ENCODE measurements at regions not wholly inside any gene's neighbourhood (a gene's known extent, or its start where the extent isn't known, plus 50 kb on each side); places are given as distances from the start of the nearest gene placed in this dataset.
"Not testable (repeated sequence)": the region's sequence is repeated elsewhere in the genome, so short reads cannot be mapped to it uniquely, and the experiment has no call there.

GRCh38 chr19:20271215-20271926 is 104.4 kb downstream of the ZNF486 start:
- Histone ChIP-seq H3K4me1 (ENCODE audit: control insufficient read depth in 2 of 2, insufficient read depth in 1 of 2, low read depth in 1 of 2, low read length in 2 of 2) (no peaks in the 10 kb centered on the region), H3K9ac (ENCODE audit: low read depth, low read length, poor library complexity) (no peak overlapping the region), H2BK15ac (ENCODE audit: low read length) (no peak overlapping the region)

DNA sequence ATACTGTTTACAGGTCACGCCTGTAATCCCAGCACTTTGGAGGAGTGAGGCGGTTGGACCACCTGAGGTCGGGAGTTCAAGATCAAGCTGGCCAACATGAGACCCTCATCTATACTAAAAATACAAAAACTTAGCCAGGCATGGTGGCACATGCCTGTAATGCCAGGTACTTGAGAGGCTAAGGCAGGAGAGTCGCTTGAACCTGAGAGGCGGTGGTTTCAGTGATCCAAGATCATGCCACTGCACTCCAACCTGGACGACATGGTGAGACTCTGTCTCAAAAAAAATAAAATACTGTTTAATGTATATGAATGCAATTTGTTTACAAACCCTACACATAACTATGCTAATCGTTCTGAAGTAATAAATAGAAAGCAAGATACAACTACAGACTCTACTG is 102.4 kb downstream of the ZNF486 start:
- DNase-seq (ENCODE audit: low spot score) = no peak
- H3K23ac ChIP-seq (ENCODE audit: low read depth, low read length, poor library complexity) = no peak overlapping the region
- no peak overlapping the region for H4K91ac ChIP-seq (ENCODE audit: low read depth, low read length, poor library complexity)
- H2AFZ ChIP-seq (ENCODE audit: low read length) = no peak overlapping the region
- no peak overlapping the region for H3K18ac ChIP-seq (ENCODE audit: low read length)
- H3K9me3 ChIP-seq (replicated peaks in 1 of 2; ENCODE audit: control insufficient read depth in 2 of 2, insufficient read depth in 1 of 2, low read depth in 1 of 2, low read length in 2 of 2) = no peaks in the 10 kb centered on the region
- H2BK15ac ChIP-seq (ENCODE audit: low read length) = no peak overlapping the region
- H3K4me1 ChIP-seq (ENCODE audit: control insufficient read depth in 2 of 2, insufficient read depth in 1 of 2, low read depth in 1 of 2, low read length in 2 of 2) = no peaks in the 10 kb centered on the region
- H3K4me2 ChIP-seq (ENCODE audit: insufficient read depth, low read length, poor library complexity, severe bottlenecking) = no peak overlapping the region
- H3K9ac ChIP-seq (ENCODE audit: low read depth, low read length, poor library complexity) = no peak overlapping the region
- H3K36me3 ChIP-seq (replicated peaks in 1 of 2; ENCODE audit: control insufficient read depth in 2 of 2, insufficient read depth in 2 of 2, low read length in 2 of 2) = no peaks in the 10 kb centered on the region
- H2BK12ac ChIP-seq (ENCODE audit: low read length) = no peak overlapping the region
- H3K27me3 ChIP-seq (ENCODE audit: control insufficient read depth in 3 of 3, insufficient read depth in 3 of 3, low read depth in 1 of 3, low read length in 3 of 3) = no peaks in the 10 kb centered on the region
- H3K14ac ChIP-seq (ENCODE audit: low read length) = no peak overlapping the region
- no peak overlapping the region for H4K8ac ChIP-seq (ENCODE audit: low read depth, low read length)
- H2BK120ac ChIP-seq (ENCODE audit: low read depth, low read length) = no peak overlapping the region
- H3K79me1 ChIP-seq (ENCODE audit: low read depth, low read length) = no peaks in the 10 kb centered on the region
- no peak overlapping the region for H3K4me3 ChIP-seq (ENCODE audit: low read length in 2 of 2)
- no peak overlapping the region for H3K4ac ChIP-seq (ENCODE audit: low read length)
- no peak overlapping the region for H3K27ac ChIP-seq (replicated peaks; ENCODE audit: low read length)
- WGBS, 2 donors (ENCODE audit: extremely low coverage in 2 of 2, insufficient read length in 2 of 2, insufficient replicate concordance in 1 of 2) = no CpG with 5 or more reads among the region's 7 CpGs
- no peak overlapping the region for H2AK5ac ChIP-seq (ENCODE audit: low read depth, low read length)
- H2BK5ac ChIP-seq (ENCODE audit: low read length) = no peak overlapping the region

More at GRCh38 chr19:20271215-20271926, 104.4 kb downstream of the ZNF486 start:
- Histone ChIP-seq H3K23ac (ENCODE audit: low read depth, low read length, poor library complexity) (no peak overlapping the region), H2AK5ac (ENCODE audit: low read depth, low read length) (no peak overlapping the region), H2BK12ac (ENCODE audit: low read length) (no peak overlapping the region), H4K8ac (ENCODE audit: low read depth, low read length) (no peak overlapping the region), H4K91ac (ENCODE audit: low read depth, low read length, poor library complexity) (no peak overlapping the region), H3K27me3 (ENCODE audit: control insufficient read depth in 3 of 3, insufficient read depth in 3 of 3, low read depth in 1 of 3, low read length in 3 of 3) (no peaks in the 10 kb centered on the region), H3K79me1 (ENCODE audit: low read depth, low read length) (no peaks in the 10 kb centered on the region), H3K4ac (ENCODE audit: low read length) (no peak overlapping the region), H3K27ac (replicated peaks; ENCODE audit: low read length) (no peak overlapping the region), H3K4me2 (ENCODE audit: insufficient read depth, low read length, poor library complexity, severe bottlenecking) (no peak overlapping the region), H3K18ac (ENCODE audit: low read length) (no peak overlapping the region), H2AFZ (ENCODE audit: low read length) (no peak overlapping the region), H2BK120ac (ENCODE audit: low read depth, low read length) (no peak overlapping the region), H3K9me3 (replicated peaks in 1 of 2; ENCODE audit: control insufficient read depth in 2 of 2, insufficient read depth in 1 of 2, low read depth in 1 of 2, low read length in 2 of 2) (no peaks in the 10 kb centered on the region), H3K14ac (ENCODE audit: low read length) (no peak overlapping the region), H2BK5ac (ENCODE audit: low read length) (no peak overlapping the region), H3K36me3 (replicated peaks in 1 of 2; ENCODE audit: control insufficient read depth in 2 of 2, insufficient read depth in 2 of 2, low read length in 2 of 2) (no peaks in the 10 kb centered on the region), H3K4me3 (ENCODE audit: low read length in 2 of 2) (no peak overlapping the region)
- DNase-seq (ENCODE audit: low spot score) = no peak
- WGBS, 2 donors (ENCODE audit: extremely low coverage in 2 of 2, insufficient read length in 2 of 2, insufficient replicate concordance in 1 of 2) = no CpG with 5 or more reads among the region's 12 CpGs

DNA sequence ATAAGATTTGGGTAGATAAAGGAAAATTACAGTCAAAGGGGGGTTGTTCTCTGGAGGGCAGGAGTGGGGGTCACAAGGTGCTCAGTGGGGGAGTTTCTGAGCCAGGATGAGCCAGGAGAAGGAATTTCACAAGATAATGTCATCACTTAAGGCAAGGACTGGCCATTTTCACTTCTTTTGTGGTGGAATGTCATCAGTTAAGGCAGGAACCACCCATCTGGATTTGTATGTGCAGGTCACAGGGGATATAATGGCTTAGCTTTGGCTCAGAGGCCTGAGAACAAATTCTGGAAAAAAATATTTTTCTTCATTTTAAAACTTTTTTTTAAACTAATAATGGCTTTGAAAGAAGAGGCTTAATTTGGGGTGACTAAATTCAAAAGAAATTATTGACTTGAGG is 94.5 kb downstream of the ZNF486 start:
- not testable (repeated sequence) for H2AFZ ChIP-seq (ENCODE audit: low read length); H3K4ac ChIP-seq (ENCODE audit: low read length)

DNA sequence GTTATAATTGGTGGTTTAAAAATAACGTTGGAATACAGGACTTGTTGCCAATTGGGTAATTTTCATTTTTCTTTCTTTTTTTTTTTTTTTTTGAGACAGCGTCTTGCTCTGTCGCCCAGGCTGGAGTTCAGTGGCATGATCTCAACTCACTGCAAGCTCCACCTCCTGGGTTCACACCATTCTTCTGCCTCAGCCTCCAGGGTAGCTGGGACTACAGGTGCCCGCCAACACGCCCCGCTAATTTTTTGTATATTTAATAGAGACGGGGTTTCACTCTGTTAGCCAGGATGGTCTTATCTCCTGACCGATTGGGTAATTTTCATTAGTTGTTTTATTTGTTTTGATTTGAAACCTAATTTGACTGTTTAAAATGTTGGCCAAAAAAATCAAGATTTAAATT is 93.7 kb downstream of the ZNF486 start:
- not testable (repeated sequence) for H3K27ac ChIP-seq (replicated peaks; ENCODE audit: low read length)
- WGBS, 2 donors (ENCODE audit: extremely low coverage in 2 of 2, insufficient read length in 2 of 2, insufficient replicate concordance in 1 of 2) = no CpG with 5 or more reads among the region's 8 CpGs

More for the DNA sequence above, 94.5 kb downstream of the ZNF486 start:
- H3K27me3 ChIP-seq (ENCODE audit: control insufficient read depth in 3 of 3, insufficient read depth in 3 of 3, low read depth in 1 of 3, low read length in 3 of 3); H4K8ac ChIP-seq (ENCODE audit: low read depth, low read length); H3K4me3 ChIP-seq (ENCODE audit: low read length in 2 of 2); H3K14ac ChIP-seq (ENCODE audit: low read length); H2BK120ac ChIP-seq (ENCODE audit: low read depth, low read length); H3K36me3 ChIP-seq (replicated peaks in 1 of 2; ENCODE audit: control insufficient read depth in 2 of 2, insufficient read depth in 2 of 2, low read length in 2 of 2); H3K4me2 ChIP-seq (ENCODE audit: insufficient read depth, low read length, poor library complexity, severe bottlenecking); H3K9me3 ChIP-seq (replicated peaks in 1 of 2; ENCODE audit: control insufficient read depth in 2 of 2, insufficient read depth in 1 of 2, low read depth in 1 of 2, low read length in 2 of 2); H3K79me1 ChIP-seq (ENCODE audit: low read depth, low read length); H2AK5ac ChIP-seq (ENCODE audit: low read depth, low read length); H3K27ac ChIP-seq (replicated peaks; ENCODE audit: low read length); H2BK12ac ChIP-seq (ENCODE audit: low read length); H2BK15ac ChIP-seq (ENCODE audit: low read length); DNase-seq (ENCODE audit: low spot score); H3K23ac ChIP-seq (ENCODE audit: low read depth, low read length, poor library complexity); H3K18ac ChIP-seq (ENCODE audit: low read length); H3K4me1 ChIP-seq (ENCODE audit: control insufficient read depth in 2 of 2, insufficient read depth in 1 of 2, low read depth in 1 of 2, low read length in 2 of 2); H2BK5ac ChIP-seq (ENCODE audit: low read length); H3K9ac ChIP-seq (ENCODE audit: low read depth, low read length, poor library complexity); H4K91ac ChIP-seq (ENCODE audit: low read depth, low read length, poor library complexity): not testable (repeated sequence)

More for the DNA sequence above, 93.7 kb downstream of the ZNF486 start:
- H3K4me3 ChIP-seq (ENCODE audit: low read length in 2 of 2); H2BK5ac ChIP-seq (ENCODE audit: low read length); DNase-seq (ENCODE audit: low spot score); H3K9me3 ChIP-seq (replicated peaks in 1 of 2; ENCODE audit: control insufficient read depth in 2 of 2, insufficient read depth in 1 of 2, low read depth in 1 of 2, low read length in 2 of 2); H3K23ac ChIP-seq (ENCODE audit: low read depth, low read length, poor library complexity); H2BK15ac ChIP-seq (ENCODE audit: low read length); H3K27me3 ChIP-seq (ENCODE audit: control insufficient read depth in 3 of 3, insufficient read depth in 3 of 3, low read depth in 1 of 3, low read length in 3 of 3); H2BK120ac ChIP-seq (ENCODE audit: low read depth, low read length); H3K14ac ChIP-seq (ENCODE audit: low read length); H4K8ac ChIP-seq (ENCODE audit: low read depth, low read length); H2AFZ ChIP-seq (ENCODE audit: low read length); H3K4ac ChIP-seq (ENCODE audit: low read length); H3K9ac ChIP-seq (ENCODE audit: low read depth, low read length, poor library complexity); H3K18ac ChIP-seq (ENCODE audit: low read length); H3K4me2 ChIP-seq (ENCODE audit: insufficient read depth, low read length, poor library complexity, severe bottlenecking); H3K36me3 ChIP-seq (replicated peaks in 1 of 2; ENCODE audit: control insufficient read depth in 2 of 2, insufficient read depth in 2 of 2, low read length in 2 of 2); H3K79me1 ChIP-seq (ENCODE audit: low read depth, low read length); H3K4me1 ChIP-seq (ENCODE audit: control insufficient read depth in 2 of 2, insufficient read depth in 1 of 2, low read depth in 1 of 2, low read length in 2 of 2); H4K91ac ChIP-seq (ENCODE audit: low read depth, low read length, poor library complexity); H2AK5ac ChIP-seq (ENCODE audit: low read depth, low read length); H2BK12ac ChIP-seq (ENCODE audit: low read length): not testable (repeated sequence)

Data from neuronal stem cell (in vitro differentiated cells).